ENCODE measurements at regions not wholly inside any gene's neighbourhood (a gene's known extent, or its start where the extent isn't known, plus 50 kb on each side); places are given as distances from the start of the nearest gene placed in this dataset.

GRCh38 chr3:164488893-164489292 lies 589.4 kb downstream of the SI start:
- no peak for TF ChIP-seq TCF12 (IDR thresholded peaks at IDR 0.05)
- no peak for TF ChIP-seq MEF2A (IDR thresholded peaks at IDR 0.05; ENCODE audit: borderline replicate concordance, low read depth)
- no peak for TF ChIP-seq YY1 (IDR thresholded peaks at IDR 0.05; ENCODE audit: low read depth)
- TF ChIP-seq SMC3 (IDR thresholded peaks at IDR 0.05; ENCODE audit: low read depth, low read length): no peak

All from SK-N-SH (cell line).